CD4-positive, alpha-beta T cell (primary cell): ENCODE measurements at regions not wholly inside any gene's neighbourhood (a gene's known extent, or its start where the extent isn't known, plus 50 kb on each side); places are given as distances from the start of the nearest gene placed in this dataset.

Experiments
- ATAC-seq: fragments of 200-7000 bp; cut with Tn5 transposase; one replicate; pipeline ENCODE4 v1.10.0; 2022; ENCODE audit warnings: mild to moderate bottlenecking; ENCODE audit not compliant: poor library complexity
- CTCF ChIA-PET: fragments of 350-600 bp; sonication (Branson Sonifier 250); formaldehyde crosslinking; loops from one replicate; lab custom pipeline; 2021; ENCODE audit warnings: antibody characterized with exemption, inconsistent platforms; lab: Charles Lee
- POLR2A ChIA-PET: fragments of 350-600 bp; sonication (Branson Sonifier 250); formaldehyde crosslinking; loops from one replicate; lab custom pipeline; 2021; ENCODE audit warnings: antibody characterized with exemption, inconsistent platforms; lab: Charles Lee
- DNase-seq, 14 experiments: peaks; one replicate each; pipeline ENCODE4 v3.0.0-alpha.2; 2013 to 2020; ENCODE audit warnings: mixed read lengths in 2 of 14
- H3K27ac ChIP-seq, 2 donors: one replicate each; pipeline versions ENCODE4 v1.5.1 to v1.7.0; 2013; ENCODE audit warnings: low read length in 2 of 2, low read depth in 1 of 2, mild to moderate bottlenecking in 1 of 2
- H3K27me3 ChIP-seq, 2 experiments: 1 replicate in 1 of 2; 2 replicates in 1 of 2; pipeline versions ENCODE4 v1.6.1 to v1.7.0; 2013; ENCODE audit warnings: low read length in 2 of 2, control low read depth in 1 of 2, mild to moderate bottlenecking in 1 of 2, moderate library complexity in 1 of 2; ENCODE audit not compliant: insufficient read depth in 2 of 2, control insufficient read depth in 1 of 2
- H3K36me3 ChIP-seq: one replicate; pipeline ENCODE4 v1.6.1; 2013; ENCODE audit warnings: low read length, control low read depth; ENCODE audit not compliant: insufficient read depth
- H3K4me1 ChIP-seq: one replicate; pipeline ENCODE4 v1.6.1; 2013; ENCODE audit warnings: low read length, control low read depth; ENCODE audit not compliant: insufficient read depth
- H3K4me3 ChIP-seq: one replicate; pipeline ENCODE4 v1.5.1; 2013; ENCODE audit warnings: mild to moderate bottlenecking, low read length, moderate library complexity
- H3K9me3 ChIP-seq, 2 experiments: 1 replicate in 1 of 2; 2 replicates in 1 of 2; pipeline versions ENCODE4 v1.6.1 to v1.7.0; 2013; ENCODE audit warnings: low read length in 2 of 2, mild to moderate bottlenecking in 2 of 2, control low read depth in 1 of 2, moderate library complexity in 1 of 2; ENCODE audit not compliant: control insufficient read depth in 1 of 2, insufficient read depth in 1 of 2
- H3K27ac Mint-ChIP-seq: one replicate; pipeline ENCODE4 v1.8.0; 2020; ENCODE audit warnings: mixed read lengths
- H3K27me3 Mint-ChIP-seq: one replicate; pipeline ENCODE4 v1.8.0; 2021; ENCODE audit warnings: mixed read lengths
- H3K36me3 Mint-ChIP-seq: one replicate; pipeline ENCODE4 v1.8.0; 2021; ENCODE audit warnings: low read depth, mixed read lengths
- H3K4me1 Mint-ChIP-seq: one replicate; pipeline ENCODE4 v1.8.0; 2021; ENCODE audit warnings: low read depth, mixed read lengths
- H3K4me3 Mint-ChIP-seq: one replicate; pipeline ENCODE4 v1.8.0; 2020; ENCODE audit warnings: mild to moderate bottlenecking, mixed read lengths
- H3K9me3 Mint-ChIP-seq: one replicate; pipeline ENCODE4 v1.8.0; 2020; ENCODE audit warnings: mixed read lengths
- intact Hi-C, 2 experiments: fragments of 100-400 bp; cut with DNase I in 1 of 2; cut with micrococcal nuclease in 1 of 2; formaldehyde crosslinking; loops; one replicate each; pipeline versions ENCODE4 v1.15.1 to v1.9.0; 2023 to 2025; cut with DNase I, micrococcal nuclease
- TF ChIP-seq, protein P1 (sequence below): fragments of 200-600 bp; IDR thresholded peaks from one replicate; pipeline ENCODE4 v1.8.0; 2022; ENCODE audit warnings: antibody characterized with exemption, mild to moderate bottlenecking

DNA sequence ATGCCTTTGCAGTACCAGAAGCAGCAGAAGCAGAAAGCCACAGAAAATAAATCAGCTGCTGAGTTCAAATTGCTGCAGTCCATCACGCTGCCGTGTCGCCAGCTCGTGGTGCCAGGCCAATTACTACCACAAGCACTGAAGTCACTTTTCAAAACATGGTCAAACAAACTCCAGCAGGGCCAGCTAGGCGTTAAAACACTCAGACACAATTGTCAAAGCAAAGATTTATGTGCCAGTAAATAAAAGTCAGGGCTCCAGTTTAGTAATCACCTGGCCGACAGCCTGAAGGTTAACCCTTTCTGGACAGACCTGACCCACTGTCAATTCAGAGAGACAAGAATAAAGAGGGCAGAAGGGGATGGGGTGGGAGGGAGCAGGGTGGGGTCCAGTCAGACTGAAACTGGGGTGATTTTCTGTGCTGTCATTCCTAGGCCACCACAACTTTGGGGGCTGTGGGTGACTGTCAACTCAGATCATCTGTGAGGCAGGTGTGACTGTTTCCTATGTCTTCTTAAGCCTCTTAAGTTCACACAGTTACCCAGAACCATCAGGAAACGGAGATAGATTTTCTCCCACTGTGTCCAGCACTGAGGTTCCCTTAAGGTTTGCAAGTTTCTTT lies 109.8 kb upstream of the FUT8 start:
- intact Hi-C loops = no loop called here
- H3K27me3 ChIP-seq = no peaks in the 10 kb centered on the region
- TF ChIP-seq, protein P1, sequence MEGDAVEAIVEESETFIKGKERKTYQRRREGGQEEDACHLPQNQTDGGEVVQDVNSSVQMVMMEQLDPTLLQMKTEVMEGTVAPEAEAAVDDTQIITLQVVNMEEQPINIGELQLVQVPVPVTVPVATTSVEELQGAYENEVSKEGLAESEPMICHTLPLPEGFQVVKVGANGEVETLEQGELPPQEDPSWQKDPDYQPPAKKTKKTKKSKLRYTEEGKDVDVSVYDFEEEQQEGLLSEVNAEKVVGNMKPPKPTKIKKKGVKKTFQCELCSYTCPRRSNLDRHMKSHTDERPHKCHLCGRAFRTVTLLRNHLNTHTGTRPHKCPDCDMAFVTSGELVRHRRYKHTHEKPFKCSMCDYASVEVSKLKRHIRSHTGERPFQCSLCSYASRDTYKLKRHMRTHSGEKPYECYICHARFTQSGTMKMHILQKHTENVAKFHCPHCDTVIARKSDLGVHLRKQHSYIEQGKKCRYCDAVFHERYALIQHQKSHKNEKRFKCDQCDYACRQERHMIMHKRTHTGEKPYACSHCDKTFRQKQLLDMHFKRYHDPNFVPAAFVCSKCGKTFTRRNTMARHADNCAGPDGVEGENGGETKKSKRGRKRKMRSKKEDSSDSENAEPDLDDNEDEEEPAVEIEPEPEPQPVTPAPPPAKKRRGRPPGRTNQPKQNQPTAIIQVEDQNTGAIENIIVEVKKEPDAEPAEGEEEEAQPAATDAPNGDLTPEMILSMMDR = no peak
- H3K9me3 Mint-ChIP-seq = no peaks in the 10 kb centered on the region
- no peaks in the 10 kb centered on the region for H3K27me3 Mint-ChIP-seq
- peaks cover 44% of the 10 kb centered on the region for H3K4me1 ChIP-seq
- peaks cover 76% of the 10 kb centered on the region for H3K4me1 Mint-ChIP-seq
- H3K36me3 ChIP-seq = no peaks in the 10 kb centered on the region
- POLR2A ChIA-PET = interaction anchor here (0.7 to 1.5 kb wide), 5 partner anchors 14 to 112 kb away, joined by 3 to 10 read pairs (median 4); no protein-coding TSS in a partner anchor
- ATAC-seq (peak; percentile 27), DNase-seq (no peak)
- H3K27ac Mint-ChIP-seq = peak overlapping the region; percentile 56
- no peaks in the 10 kb centered on the region for H3K36me3 Mint-ChIP-seq
- no peaks in the 10 kb centered on the region for H3K9me3 ChIP-seq
- no peak overlapping the region for H3K27ac ChIP-seq
- H3K4me3 Mint-ChIP-seq = no peak overlapping the region
- CTCF ChIA-PET = interaction anchor here (0.6 to 2.0 kb wide), 2 partner anchors 33 to 91 kb away, joined by 3 to 4 read pairs; no protein-coding TSS in a partner anchor
- H3K4me3 ChIP-seq = no peak overlapping the region

DNA sequence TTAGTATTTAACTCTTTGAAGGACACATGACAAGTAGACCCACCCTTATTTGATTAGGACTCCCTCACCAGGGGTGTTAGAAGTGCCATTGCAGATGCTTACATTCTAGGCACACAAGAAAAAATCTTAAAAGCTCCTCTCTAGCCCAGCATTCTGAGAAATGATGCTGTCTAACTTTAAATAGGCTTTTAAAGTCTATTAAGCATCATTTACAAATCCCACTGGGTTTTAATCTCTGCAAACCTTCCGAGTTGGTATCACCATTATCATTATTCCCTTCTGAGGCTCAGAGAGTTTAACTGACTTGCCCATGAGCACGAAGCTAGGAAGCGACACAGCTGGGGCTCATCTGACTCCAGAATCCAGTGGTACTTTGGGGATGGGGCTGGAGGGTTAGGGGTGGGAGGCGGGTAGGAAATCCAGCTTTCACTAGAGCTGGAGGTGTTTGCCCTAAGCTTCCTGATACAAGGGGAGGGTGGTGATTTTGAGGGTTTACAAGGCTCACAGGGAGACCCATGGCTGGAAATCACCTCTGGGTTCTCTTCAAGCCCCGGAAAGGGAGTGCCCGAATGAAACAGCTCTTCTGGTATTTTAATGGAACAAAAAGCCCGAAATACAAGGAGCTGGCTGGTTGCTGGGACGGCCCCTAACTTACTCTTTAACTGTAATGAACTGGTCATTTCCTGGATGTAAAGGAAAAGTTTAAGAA lies 109.2 kb upstream of the FUT8 start:
- H3K4me3 ChIP-seq = no peak overlapping the region
- H3K9me3 ChIP-seq = no peaks in the 10 kb centered on the region
- ATAC-seq = no peak
- POLR2A ChIA-PET = interaction anchor here (1.2 to 1.5 kb wide), 3 partner anchors 15 to 21 kb away, joined by 4 to 10 read pairs (median 5); no protein-coding TSS in a partner anchor
- peak overlapping the region; percentile 56 for H3K27ac Mint-ChIP-seq
- intact Hi-C loops = no loop called here
- no peaks in the 10 kb centered on the region for H3K9me3 Mint-ChIP-seq
- H3K4me3 Mint-ChIP-seq = no peak overlapping the region
- peaks cover 44% of the 10 kb centered on the region for H3K4me1 ChIP-seq
- CTCF ChIA-PET = interaction anchor here (0.6 kb wide), 1 partner anchor 91 kb away, joined by 3 read pairs; no protein-coding TSS in a partner anchor
- peaks cover 69% of the 10 kb centered on the region for H3K4me1 Mint-ChIP-seq
- peak in 2 of 14 experiments; percentile 31 to 34 for DNase-seq
- H3K36me3 ChIP-seq = no peaks in the 10 kb centered on the region
- TF ChIP-seq, protein P1 = no peak
- no peaks in the 10 kb centered on the region for H3K36me3 Mint-ChIP-seq
- no peaks in the 10 kb centered on the region for H3K27me3 ChIP-seq
- H3K27ac ChIP-seq = no peak overlapping the region
- H3K27me3 Mint-ChIP-seq = no peaks in the 10 kb centered on the region

DNA sequence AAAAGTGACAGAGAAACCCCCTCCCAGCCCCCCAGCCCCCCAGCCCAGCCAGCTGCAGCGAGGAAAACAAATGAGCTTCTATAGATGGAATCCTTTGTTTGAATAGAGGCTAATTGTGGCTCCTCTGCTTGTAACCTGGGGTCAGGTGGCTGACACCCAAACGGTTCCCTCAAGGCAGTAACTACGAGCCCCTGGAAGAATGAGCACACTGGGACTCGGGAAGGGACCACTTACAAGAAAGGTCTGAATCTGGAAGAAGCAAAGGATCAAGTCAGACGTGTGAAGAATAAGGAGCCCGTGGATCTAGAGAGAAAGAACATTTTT lies 108.7 kb upstream of the FUT8 start:
- intact Hi-C loops = no loop called here
- Histone ChIP-seq H3K27ac (no peak overlapping the region), H3K9me3 (no peaks in the 10 kb centered on the region), H3K27me3 (no peaks in the 10 kb centered on the region), H3K36me3 (no peaks in the 10 kb centered on the region), H3K4me3 (no peak overlapping the region), H3K4me1 (peaks cover 44% of the 10 kb centered on the region)
- CTCF ChIA-PET = no interaction called here
- peaks cover 69% of the 10 kb centered on the region for H3K4me1 Mint-ChIP-seq
- POLR2A ChIA-PET = interaction anchor here (1.2 to 1.5 kb wide), 3 partner anchors 15 to 21 kb away, joined by 4 to 10 read pairs (median 5); no protein-coding TSS in a partner anchor
- TF ChIP-seq, protein P1 = no peak
- no peak overlapping the region for H3K4me3 Mint-ChIP-seq
- H3K36me3 Mint-ChIP-seq = no peaks in the 10 kb centered on the region
- peak overlapping the region; percentile 56 for H3K27ac Mint-ChIP-seq
- DNase-seq (no peak), ATAC-seq (no peak)
- no peaks in the 10 kb centered on the region for H3K9me3 Mint-ChIP-seq
- no peaks in the 10 kb centered on the region for H3K27me3 Mint-ChIP-seq
